Parathyroid adenoma (tissue), 2 donors: ENCODE measurements at regions not wholly inside any gene's neighbourhood (a gene's known extent, or its start where the extent isn't known, plus 50 kb on each side); places are given as distances from the start of the nearest gene placed in this dataset.

Experiments used
- H2AFZ ChIP-seq: fragments of 300-600 bp; sonication (generic); one replicate; pipeline ENCODE4 v1.7.0; 2017; ENCODE audit warnings: antibody characterized with exemption, mild to moderate bottlenecking
- H3K27ac ChIP-seq: fragments of 300-600 bp; sonication (generic); one replicate; pipeline ENCODE4 v1.7.0; 2017
- H3K27me3 ChIP-seq: fragments of 300-600 bp; sonication (generic); one replicate; pipeline ENCODE4 v1.7.0; 2017; ENCODE audit warnings: low read length; ENCODE audit not compliant: control insufficient read depth, insufficient read depth
- H3K36me3 ChIP-seq: fragments of 300-600 bp; sonication (generic); one replicate; pipeline ENCODE4 v1.7.0; 2017; ENCODE audit warnings: low read length; ENCODE audit not compliant: control insufficient read depth, insufficient read depth
- H3K4me1 ChIP-seq: fragments of 300-600 bp; sonication (generic); one replicate; pipeline ENCODE4 v1.7.0; 2017; ENCODE audit warnings: control low read depth
- H3K4me2 ChIP-seq: fragments of 300-600 bp; sonication (generic); one replicate; pipeline ENCODE4 v1.7.0; 2017; ENCODE audit warnings: low read length
- H3K4me3 ChIP-seq: fragments of 300-600 bp; sonication (generic); one replicate; pipeline ENCODE4 v1.7.0; 2017; ENCODE audit warnings: low read depth, low read length
- H3K79me2 ChIP-seq: fragments of 300-600 bp; sonication (generic); one replicate; pipeline ENCODE4 v1.7.0; 2017; ENCODE audit warnings: control low read depth
- H3K9ac ChIP-seq: fragments of 300-600 bp; sonication (generic); one replicate; pipeline ENCODE4 v1.7.0; 2017; ENCODE audit warnings: mild to moderate bottlenecking
- H3K9me3 ChIP-seq: fragments of 300-600 bp; sonication (generic); one replicate; pipeline ENCODE4 v1.7.0; 2017; ENCODE audit warnings: low read length; ENCODE audit not compliant: control insufficient read depth
- CTCF ChIP-seq: fragments of 300-600 bp; sonication (generic); IDR thresholded peaks from one replicate; pipeline ENCODE4 v1.7.0; 2017; ENCODE audit warnings: antibody characterized with exemption, mild to moderate bottlenecking
- donor health status: primary hyperparathyroidism.

GRCh38 chr3:153079386-153079785, 82.6 kb upstream of the RAP2B start:
- H2AFZ ChIP-seq: no peak overlapping the region
- H3K27me3 ChIP-seq: no peaks in the 10 kb centered on the region
- no peak overlapping the region for H3K4me3 ChIP-seq
- no peaks in the 10 kb centered on the region for H3K4me1 ChIP-seq
- no peak overlapping the region for H3K9ac ChIP-seq
- H3K9me3 ChIP-seq: no peaks in the 10 kb centered on the region
- no peak overlapping the region for H3K4me2 ChIP-seq
- H3K36me3 ChIP-seq: no peaks in the 10 kb centered on the region
- no peak for TF ChIP-seq CTCF
- H3K79me2 ChIP-seq: no peaks in the 10 kb centered on the region
- H3K27ac ChIP-seq: no peak overlapping the region

- Histone ChIP-seq H3K4me3 (no peak overlapping the region), H3K4me1 (no peaks in the 10 kb centered on the region), H3K36me3 (no peaks in the 10 kb centered on the region), H3K79me2 (no peaks in the 10 kb centered on the region), H3K9ac (no peak overlapping the region), H3K9me3 (no peaks in the 10 kb centered on the region), H2AFZ (no peak overlapping the region), H3K27ac (no peak overlapping the region), H3K27me3 (no peaks in the 10 kb centered on the region), H3K4me2 (no peak overlapping the region)
- no peak for TF ChIP-seq CTCF
These were observed 81.2 kb upstream of the RAP2B start for GRCh38 chr3:153080778-153081240.

- no peaks in the 10 kb centered on the region for H3K36me3 ChIP-seq
- H3K9ac ChIP-seq: no peak overlapping the region
- no peaks in the 10 kb centered on the region for H3K79me2 ChIP-seq
- no peak overlapping the region for H3K4me3 ChIP-seq
- H3K27me3 ChIP-seq: no peaks in the 10 kb centered on the region
- TF ChIP-seq CTCF: no peak
- no peaks in the 10 kb centered on the region for H3K9me3 ChIP-seq
- H3K4me2 ChIP-seq: no peak overlapping the region
- no peaks in the 10 kb centered on the region for H3K4me1 ChIP-seq
- no peak overlapping the region for H2AFZ ChIP-seq
- no peak overlapping the region for H3K27ac ChIP-seq
These were observed 77.6 kb upstream of the RAP2B start for GRCh38 chr3:153084431-153084830.

DNA sequence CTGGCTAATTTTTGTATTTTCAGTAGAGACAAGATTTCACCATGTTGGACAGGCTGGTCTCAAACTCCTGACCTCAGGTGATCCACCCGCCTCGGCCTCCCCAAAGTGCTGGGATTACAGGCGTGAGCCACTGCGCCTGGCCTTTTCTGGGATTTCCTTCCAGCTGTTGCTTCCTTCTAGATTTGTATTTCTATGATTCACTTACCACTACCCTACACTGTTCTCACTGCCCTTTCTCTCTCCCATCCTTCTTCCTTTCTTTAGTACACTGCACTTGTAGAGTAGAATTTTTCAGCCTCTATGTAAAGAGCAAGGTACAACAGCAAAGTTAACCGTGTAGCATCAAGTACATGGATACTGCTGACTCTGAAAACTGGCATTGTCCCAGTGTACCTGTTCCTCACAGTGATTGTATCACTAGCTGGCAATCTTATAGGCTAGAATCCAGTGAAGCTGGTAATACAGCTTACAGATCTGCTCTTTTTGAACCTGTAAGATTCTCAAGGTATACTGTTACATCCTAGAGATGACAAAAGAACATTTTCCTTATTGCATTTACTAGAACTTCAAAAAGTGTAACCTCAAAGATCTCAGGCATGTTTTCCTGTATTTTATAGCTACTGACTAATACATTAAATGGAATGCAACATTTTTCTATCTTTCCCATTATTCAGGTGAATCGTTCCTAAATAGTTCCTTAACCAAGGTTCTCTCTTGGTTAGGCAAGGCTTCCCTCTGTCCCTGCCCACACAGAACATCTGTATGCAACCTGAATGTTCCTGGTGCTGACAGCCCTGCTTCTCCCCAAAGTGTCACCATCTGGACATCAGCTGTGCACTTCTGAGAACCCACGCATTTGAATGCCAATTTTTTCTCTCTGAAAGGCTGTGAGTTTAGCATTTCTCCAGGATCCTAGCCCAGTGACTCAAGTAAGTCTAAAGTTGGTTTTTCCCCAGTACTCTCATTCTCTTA, 74.1 kb upstream of the RAP2B start:
- H3K27me3 ChIP-seq: no peaks in the 10 kb centered on the region
- no peak for TF ChIP-seq CTCF
- H3K9me3 ChIP-seq: no peaks in the 10 kb centered on the region
- no peak overlapping the region for H3K4me2 ChIP-seq
- H3K27ac ChIP-seq: no peak overlapping the region
- H2AFZ ChIP-seq: no peak overlapping the region
- no peaks in the 10 kb centered on the region for H3K79me2 ChIP-seq
- H3K4me3 ChIP-seq: no peak overlapping the region
- H3K36me3 ChIP-seq: no peaks in the 10 kb centered on the region
- no peaks in the 10 kb centered on the region for H3K4me1 ChIP-seq
- H3K9ac ChIP-seq: no peak overlapping the region

GRCh38 chr3:153089620-153090019, 72.4 kb upstream of the RAP2B start:
- Histone ChIP-seq H3K4me1 (no peaks in the 10 kb centered on the region), H3K9ac (no peak overlapping the region), H3K36me3 (no peaks in the 10 kb centered on the region), H3K4me3 (no peak overlapping the region), H2AFZ (no peak overlapping the region), H3K79me2 (no peaks in the 10 kb centered on the region), H3K27me3 (no peaks in the 10 kb centered on the region), H3K9me3 (no peaks in the 10 kb centered on the region), H3K4me2 (no peak overlapping the region), H3K27ac (no peak overlapping the region)
- TF ChIP-seq CTCF: no peak
